ENCODE measurements at regions not wholly inside any gene's neighbourhood (a gene's known extent, or its start where the extent isn't known, plus 50 kb on each side); places are given as distances from the start of the nearest gene placed in this dataset.
"Not testable (repeated sequence)": the region's sequence is repeated elsewhere in the genome, so short reads cannot be mapped to it uniquely, and the experiment has no call there.

GRCh38 chr4:20019310-20020015 is 232.2 kb upstream of the SLIT2 start:
- FAIRE-seq, result no peak
- no peak for DNase-seq (ENCODE audit: insufficient read length, low spot score)
- no peak for TF ChIP-seq POLR2A (IDR thresholded peaks at IDR 0.05; ENCODE audit: low read depth, low read length)

DNA sequence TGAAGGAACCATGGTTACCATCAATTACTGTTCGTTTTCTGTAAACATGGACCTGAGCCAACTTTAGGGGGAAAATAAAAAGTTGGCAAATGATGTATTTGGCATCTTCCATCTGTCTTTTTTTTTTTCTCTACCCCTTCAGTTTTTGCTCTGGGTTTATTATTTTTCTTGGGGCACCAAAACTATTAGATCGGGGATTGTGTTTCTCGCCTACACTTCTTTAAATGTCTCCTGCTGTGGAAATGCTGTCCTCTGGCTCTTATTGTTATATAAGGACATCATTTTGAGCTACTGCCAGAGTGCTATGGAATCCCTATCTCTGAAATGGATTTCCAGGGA is 234.0 kb upstream of the SLIT2 start:
- FAIRE-seq, result no peak

GRCh38 chr4:20017070-20017776 is 234.5 kb upstream of the SLIT2 start:
- FAIRE-seq (no peak), DNase-seq (ENCODE audit: insufficient read length, low spot score) (no peak)
- no peak for TF ChIP-seq POLR2A (IDR thresholded peaks at IDR 0.05; ENCODE audit: low read depth, low read length)

More for the DNA sequence above, 234.0 kb upstream of the SLIT2 start:
- TF ChIP-seq POLR2A (IDR thresholded peaks at IDR 0.05; ENCODE audit: low read depth, low read length), result no peak
- DNase-seq (ENCODE audit: insufficient read length, low spot score), result no peak

DNA sequence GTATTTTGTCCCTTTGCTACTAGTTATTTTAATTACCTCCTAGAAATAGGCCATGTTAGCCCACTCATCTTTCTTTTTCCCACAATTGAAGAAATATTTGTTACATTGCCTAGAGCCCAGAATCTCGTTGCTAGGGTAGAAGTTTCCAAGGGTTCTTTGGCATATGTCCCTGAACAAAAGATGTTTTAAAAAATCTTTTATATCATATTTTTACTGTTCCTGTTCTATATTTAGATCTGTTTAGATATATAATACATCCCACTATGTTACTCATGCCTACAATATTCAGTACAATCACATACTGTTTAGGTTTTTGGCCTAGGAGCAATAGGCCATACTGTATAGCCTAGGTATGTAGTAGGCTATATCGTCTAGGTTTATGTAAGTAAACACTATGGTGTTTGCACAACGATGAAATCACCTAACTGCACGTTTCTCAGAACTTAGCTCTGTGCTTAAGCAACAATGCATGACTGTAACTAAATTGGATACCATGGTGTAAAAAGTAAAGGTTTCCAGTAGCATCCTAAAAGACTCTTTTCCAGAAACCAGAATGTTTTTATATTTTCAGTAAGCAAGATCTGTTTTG is 236.0 kb upstream of the SLIT2 start:
- DNase-seq (ENCODE audit: insufficient read length, low spot score) (no peak), FAIRE-seq (no peak)
- TF ChIP-seq POLR2A (IDR thresholded peaks at IDR 0.05; ENCODE audit: low read depth, low read length), result no peak

DNA sequence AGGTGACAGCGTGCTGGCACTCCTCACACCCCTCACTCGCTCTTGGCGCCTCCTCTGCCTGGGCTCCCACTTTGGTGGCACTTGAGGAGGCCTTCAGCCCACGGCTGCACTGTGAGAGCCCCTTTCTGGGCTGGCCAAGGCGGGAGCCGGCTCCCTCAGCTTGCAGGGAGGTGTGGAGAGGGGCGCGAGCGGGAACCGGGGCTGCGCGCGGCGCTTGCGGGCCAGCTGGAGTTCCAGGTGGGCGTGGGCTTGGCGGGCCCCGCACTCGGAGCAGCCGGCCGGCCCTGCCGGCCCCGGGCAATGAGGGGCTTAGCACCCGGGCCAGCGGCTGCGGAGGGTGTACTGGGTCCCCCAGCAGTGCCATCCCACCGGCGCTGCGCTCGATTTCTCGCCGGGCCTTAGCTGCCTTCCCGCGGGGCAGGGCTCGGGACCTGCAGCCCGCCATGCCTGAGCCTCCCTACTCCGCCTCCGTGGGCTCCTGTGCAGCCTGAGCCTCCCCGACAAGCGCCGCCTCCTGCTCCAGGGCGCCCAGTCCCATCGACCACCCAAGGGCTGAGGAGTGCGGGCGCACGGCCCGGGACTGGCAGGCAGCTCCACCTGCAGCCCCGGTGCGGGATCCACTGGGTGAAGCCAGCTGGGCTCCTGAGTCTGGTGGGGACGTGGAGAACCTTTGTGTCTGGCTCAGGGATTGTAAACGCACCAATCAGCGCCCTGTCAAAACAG is 247.7 kb upstream of the SLIT2 start:
- DNase-seq (ENCODE audit: insufficient read length, low spot score); FAIRE-seq: not testable (repeated sequence)

DNA sequence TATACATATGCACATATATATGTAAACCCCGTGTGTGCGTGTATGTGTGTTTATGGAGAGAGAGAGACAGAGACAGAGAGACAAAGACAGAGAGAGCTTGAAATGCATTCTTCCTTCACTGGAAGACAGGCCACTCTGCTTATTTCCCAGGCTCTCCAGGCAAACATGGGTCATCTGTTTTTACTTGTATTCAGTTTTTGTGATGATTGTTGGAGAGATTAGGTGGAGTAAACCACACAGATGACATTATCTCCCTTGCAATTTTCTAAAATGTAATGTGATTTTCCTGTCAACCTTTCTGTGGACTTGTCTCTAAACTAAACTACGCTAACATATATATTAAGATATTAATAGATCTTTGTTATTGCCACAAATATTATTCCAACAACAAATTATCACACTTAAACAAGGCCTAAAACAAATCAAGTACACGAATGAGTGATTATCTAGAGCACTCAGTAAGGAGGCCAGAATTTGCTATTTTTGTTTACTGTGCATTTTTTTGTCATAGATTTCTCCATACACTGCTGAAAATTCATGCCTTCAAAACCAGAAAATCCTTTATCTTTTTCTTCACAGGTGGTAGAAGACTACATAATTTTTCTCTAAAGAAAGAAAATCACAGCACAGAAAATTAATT is 251.8 kb upstream of the SLIT2 start:
- no peak for FAIRE-seq
- no peak for DNase-seq (ENCODE audit: insufficient read length, low spot score)
- TF ChIP-seq POLR2A (IDR thresholded peaks at IDR 0.05; ENCODE audit: low read depth, low read length), result no peak

- TF ChIP-seq POLR2A (IDR thresholded peaks at IDR 0.05; ENCODE audit: low read depth, low read length), result no peak
- no peak for DNase-seq (ENCODE audit: insufficient read length, low spot score)
- FAIRE-seq, result no peak
Observed at GRCh38 chr4:19999276-19999675, 252.4 kb upstream of the SLIT2 start.

DNA sequence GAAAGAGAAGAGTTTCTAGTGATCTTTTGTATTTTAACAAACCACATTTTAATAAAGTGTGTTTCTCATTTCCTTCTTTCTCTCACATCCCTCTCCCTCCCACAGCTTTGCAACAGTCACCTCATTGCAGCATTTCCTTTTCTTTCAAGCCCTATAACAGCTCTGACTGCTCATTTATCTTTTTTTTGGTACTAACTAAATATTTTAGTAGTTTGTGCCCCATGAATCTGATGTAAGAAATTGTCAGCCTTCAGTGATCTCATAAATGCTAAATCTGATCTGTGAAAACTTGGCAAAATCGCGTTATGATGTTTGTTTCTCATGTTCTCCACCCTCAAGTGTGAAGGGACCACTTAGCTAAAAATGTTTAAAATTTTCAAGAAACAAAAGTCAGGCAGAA is 258.5 kb upstream of the SLIT2 start:
- TF ChIP-seq POLR2A (IDR thresholded peaks at IDR 0.05; ENCODE audit: low read depth, low read length), result no peak
- DNase-seq (ENCODE audit: insufficient read length, low spot score) (no peak), FAIRE-seq (no peak)

- no peak for DNase-seq (ENCODE audit: insufficient read length, low spot score)
- FAIRE-seq, result no peak
- TF ChIP-seq POLR2A (IDR thresholded peaks at IDR 0.05; ENCODE audit: low read depth, low read length), result no peak
Observed at GRCh38 chr4:19992471-19993093, 259.1 kb upstream of the SLIT2 start.

- DNase-seq (ENCODE audit: insufficient read length, low spot score) (no peak), FAIRE-seq (no peak)
- no peak for TF ChIP-seq POLR2A (IDR thresholded peaks at IDR 0.05; ENCODE audit: low read depth, low read length)
Observed at GRCh38 chr4:19987746-19988145, 264.0 kb upstream of the SLIT2 start.

GRCh38 chr4:19983072-19983471 is 268.6 kb upstream of the SLIT2 start:
- DNase-seq (ENCODE audit: insufficient read length, low spot score) (no peak), FAIRE-seq (peak; percentile 74)
- TF ChIP-seq POLR2A (IDR thresholded peaks at IDR 0.05; ENCODE audit: low read depth, low read length), result no peak

DNA sequence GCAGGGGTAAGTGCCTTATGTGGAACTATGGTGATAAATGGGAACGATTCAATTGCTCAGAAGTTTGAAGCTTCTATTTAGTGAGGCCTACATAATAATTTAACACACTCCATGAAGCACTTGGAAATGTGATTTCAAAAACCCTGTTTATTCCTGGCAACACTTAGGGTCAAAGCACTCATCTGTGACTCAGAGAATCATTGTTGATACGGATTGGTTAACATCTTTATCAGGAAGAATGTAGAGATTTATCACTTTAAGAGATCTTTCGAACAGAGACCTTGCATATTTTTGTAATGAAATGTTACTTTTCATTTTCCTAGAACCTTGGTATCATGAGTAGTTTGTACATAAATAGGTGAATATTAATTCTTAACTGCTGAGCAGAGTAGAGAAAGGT is 269.1 kb upstream of the SLIT2 start:
- FAIRE-seq, result no peak

DNA sequence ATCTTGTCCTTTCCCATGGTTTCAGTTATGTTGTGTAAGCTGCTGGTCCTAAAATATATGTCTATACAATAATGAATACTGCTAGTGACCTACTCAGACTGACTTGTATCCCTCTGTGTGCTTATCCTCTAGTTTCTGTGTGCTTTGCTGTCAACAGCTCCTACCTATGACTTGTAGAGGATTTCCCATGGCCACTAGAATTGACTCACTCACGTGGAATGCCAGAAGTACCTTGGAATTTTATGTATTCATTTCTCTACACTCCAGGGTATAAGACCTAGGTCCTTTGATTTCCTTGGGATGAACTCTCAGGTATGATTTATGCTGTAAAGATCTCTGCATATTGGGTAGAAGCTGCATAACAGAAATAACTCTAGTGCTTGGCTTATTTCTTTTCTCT is 279.9 kb upstream of the SLIT2 start:
- DNase-seq (ENCODE audit: insufficient read length, low spot score) (no peak), FAIRE-seq (no peak)
- TF ChIP-seq POLR2A (IDR thresholded peaks at IDR 0.05; ENCODE audit: low read depth, low read length), result no peak

More for the DNA sequence above, 269.1 kb upstream of the SLIT2 start:
- DNase-seq (ENCODE audit: insufficient read length, low spot score), result no peak
- no peak for TF ChIP-seq POLR2A (IDR thresholded peaks at IDR 0.05; ENCODE audit: low read depth, low read length)

Measured in H54 (cell line).